ENCODE measurements at regions not wholly inside any gene's neighbourhood (a gene's known extent, or its start where the extent isn't known, plus 50 kb on each side); places are given as distances from the start of the nearest gene placed in this dataset.

DNA sequence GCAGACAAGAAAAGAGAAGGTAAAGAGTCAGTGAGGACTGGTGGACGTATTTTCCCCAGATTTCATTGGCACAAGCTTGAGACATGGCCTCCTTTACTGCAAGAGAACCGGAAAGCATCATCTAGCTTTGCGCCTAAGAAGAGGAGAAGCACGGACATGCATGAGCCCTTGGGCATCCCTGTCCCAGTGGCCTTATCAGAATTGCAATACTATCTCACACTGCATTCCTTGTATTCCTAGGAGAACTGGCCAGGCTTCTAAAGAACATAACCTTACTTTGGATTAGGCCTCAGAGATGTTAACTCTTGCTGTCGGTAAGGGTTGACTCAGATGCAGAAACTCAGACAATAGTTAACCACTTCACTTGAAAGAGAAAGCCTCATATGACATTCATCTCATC lies 229.5 kb upstream of the PRICKLE2 start:
- TF ChIP-seq, protein P1, sequence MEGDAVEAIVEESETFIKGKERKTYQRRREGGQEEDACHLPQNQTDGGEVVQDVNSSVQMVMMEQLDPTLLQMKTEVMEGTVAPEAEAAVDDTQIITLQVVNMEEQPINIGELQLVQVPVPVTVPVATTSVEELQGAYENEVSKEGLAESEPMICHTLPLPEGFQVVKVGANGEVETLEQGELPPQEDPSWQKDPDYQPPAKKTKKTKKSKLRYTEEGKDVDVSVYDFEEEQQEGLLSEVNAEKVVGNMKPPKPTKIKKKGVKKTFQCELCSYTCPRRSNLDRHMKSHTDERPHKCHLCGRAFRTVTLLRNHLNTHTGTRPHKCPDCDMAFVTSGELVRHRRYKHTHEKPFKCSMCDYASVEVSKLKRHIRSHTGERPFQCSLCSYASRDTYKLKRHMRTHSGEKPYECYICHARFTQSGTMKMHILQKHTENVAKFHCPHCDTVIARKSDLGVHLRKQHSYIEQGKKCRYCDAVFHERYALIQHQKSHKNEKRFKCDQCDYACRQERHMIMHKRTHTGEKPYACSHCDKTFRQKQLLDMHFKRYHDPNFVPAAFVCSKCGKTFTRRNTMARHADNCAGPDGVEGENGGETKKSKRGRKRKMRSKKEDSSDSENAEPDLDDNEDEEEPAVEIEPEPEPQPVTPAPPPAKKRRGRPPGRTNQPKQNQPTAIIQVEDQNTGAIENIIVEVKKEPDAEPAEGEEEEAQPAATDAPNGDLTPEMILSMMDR (conservative IDR thresholded peaks at IDR 0.05; ENCODE audit: low read depth, low read length): no peak
- no peak for TF ChIP-seq EZH2 (IDR thresholded peaks at IDR 0.05; ENCODE audit: borderline replicate concordance, low read depth, low read length, poor library complexity, severe bottlenecking)

All from A673 (cell line).